Keratinocyte (primary cell): ENCODE measurements at regions not wholly inside any gene's neighbourhood (a gene's known extent, or its start where the extent isn't known, plus 50 kb on each side); places are given as distances from the start of the nearest gene placed in this dataset.

Experiments used
- DNase-seq: peaks from one replicate; pipeline ENCODE4 v3.0.0-alpha.2; 2011; ENCODE audit warnings: low read depth, missing footprints, low spot score
- FAIRE-seq: peaks from 2 replicates; lab custom pipeline; 2011; peaks lifted over from hg19 to GRCh38; lab: Jason Lieb, UNC
- H2AFZ ChIP-seq: 2 replicates; pipeline ENCODE4 v1.6.0; 2012; ENCODE audit warnings: low read length, control low read depth, inconsistent platforms; ENCODE audit not compliant: control insufficient read depth
- H3K27ac ChIP-seq: 2 replicates; pipeline ENCODE4 v1.5.1; 2011; ENCODE audit warnings: low read length; ENCODE audit not compliant: control insufficient read depth, insufficient read depth
- H3K27me3 ChIP-seq: 3 replicates; pipeline ENCODE4 v1.6.0; 2011; ENCODE audit warnings: low read length; ENCODE audit not compliant: control insufficient read depth, insufficient read depth; ENCODE audit errors: extremely low read depth
- H3K36me3 ChIP-seq, 2 experiments: 2 replicates in 1 of 2; 3 replicates in 1 of 2; pipeline ENCODE4 v1.5.1; 2011; ENCODE audit warnings: low read length in 2 of 2, mild to moderate bottlenecking in 1 of 2; ENCODE audit not compliant: control insufficient read depth in 2 of 2, insufficient read depth in 2 of 2; ENCODE audit errors: extremely low read depth in 1 of 2
- H3K4me1 ChIP-seq: 3 replicates; pipeline ENCODE4 v1.5.1; 2011; ENCODE audit warnings: low read length; ENCODE audit not compliant: control insufficient read depth, insufficient read depth; ENCODE audit errors: extremely low read depth
- H3K4me2 ChIP-seq: 3 replicates; pipeline ENCODE4 v1.6.0; 2011; ENCODE audit warnings: low read depth, low read length; ENCODE audit not compliant: control insufficient read depth, insufficient read depth; ENCODE audit errors: extremely low read depth
- H3K4me3 ChIP-seq, 3 experiments: fragments of 200-600 bp in 1 of 3; sonication (generic) in 1 of 3; 2 replicates in 2 of 3; 3 replicates in 1 of 3; pipeline ENCODE4 v1.5.1; 2011 to 2016; ENCODE audit warnings: low read length in 3 of 3, mild to moderate bottlenecking in 3 of 3, control low read depth in 2 of 3, inconsistent platforms in 1 of 3, low read depth in 1 of 3, mixed read lengths in 1 of 3, mixed run types in 1 of 3, moderate library complexity in 1 of 3; ENCODE audit not compliant: control insufficient read depth in 2 of 3, insufficient read depth in 2 of 3; ENCODE audit errors: extremely low read depth in 1 of 3
- H3K79me2 ChIP-seq: 2 replicates; pipeline ENCODE4 v1.6.0; 2012; ENCODE audit warnings: low read length; ENCODE audit not compliant: control insufficient read depth, insufficient read depth
- H3K9ac ChIP-seq: 3 replicates; pipeline ENCODE4 v1.6.0; 2011; ENCODE audit warnings: low read length; ENCODE audit not compliant: control insufficient read depth, insufficient read depth; ENCODE audit errors: extremely low read depth
- H3K9me1 ChIP-seq: 3 replicates; pipeline ENCODE4 v1.6.0; 2011; ENCODE audit warnings: low read length; ENCODE audit not compliant: control insufficient read depth, insufficient read depth; ENCODE audit errors: extremely low read depth
- H3K9me3 ChIP-seq: 2 replicates; pipeline ENCODE4 v1.5.1; 2012; ENCODE audit warnings: low read depth, low read length; ENCODE audit not compliant: control insufficient read depth
- H4K20me1 ChIP-seq: 3 replicates; pipeline ENCODE4 v1.6.0; 2011; ENCODE audit warnings: low read length; ENCODE audit not compliant: control insufficient read depth, insufficient read depth; ENCODE audit errors: extremely low read depth
- EZH2 ChIP-seq: IDR thresholded peaks from one replicate; pipeline ENCODE4 v1.6.1; 2012; ENCODE audit warnings: inconsistent platforms, mild to moderate bottlenecking, low read length, moderate library complexity
- dilution Hi-C: fragments of 300-500 bp; cut with MboI; formaldehyde crosslinking; loops from one replicate; pipeline ENCODE4 v1.7.0; 2020; ENCODE audit warnings: low sequenced_read_pairs; ENCODE audit not compliant: extremely low pct_ligation_motif_present
- TF ChIP-seq, protein P1 (sequence below), 3 experiments: IDR thresholded peaks in 1 of 3; conservative IDR thresholded peaks in 1 of 3; optimal IDR thresholded peaks in 1 of 3; 2 replicates in 2 of 3; 3 replicates in 1 of 3; pipeline versions ENCODE3 to v1.5.1; 2011; ENCODE audit warnings: low read length in 3 of 3, mild to moderate bottlenecking in 3 of 3, moderate library complexity in 2 of 3, control low read depth in 1 of 3, inconsistent platforms in 1 of 3; ENCODE audit not compliant: insufficient read depth in 2 of 3; ENCODE audit errors: extremely low read depth in 1 of 3

DNA sequence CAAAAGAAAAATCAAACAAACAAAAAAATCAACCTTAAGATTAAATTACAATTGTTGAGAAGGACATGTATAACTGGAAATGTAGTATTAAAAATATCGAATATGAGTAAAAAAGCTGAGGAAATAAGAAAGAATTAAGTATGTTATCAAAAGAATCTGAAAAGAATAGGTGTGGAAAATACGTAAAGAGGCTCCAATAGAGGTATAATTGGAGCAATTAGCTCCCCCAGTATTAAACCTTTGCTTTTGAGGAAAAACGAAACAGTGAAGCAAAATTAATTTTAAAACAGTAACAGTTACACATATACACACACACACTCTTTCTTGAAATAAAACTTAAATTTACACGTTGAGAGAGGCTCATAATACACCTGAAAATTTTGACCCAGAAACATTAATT lies 578.7 kb upstream of the ADAMTS16 start:
- Histone ChIP-seq H3K9ac (no peak overlapping the region), H3K36me3 (no peaks in the 10 kb centered on the region), H4K20me1 (no peaks in the 10 kb centered on the region), H3K27ac (no peak overlapping the region), H3K9me1 (no peaks in the 10 kb centered on the region), H3K4me3 (no peak overlapping the region), H3K79me2 (no peaks in the 10 kb centered on the region), H3K9me3 (no peaks in the 10 kb centered on the region), H2AFZ (no peak overlapping the region), H3K27me3 (no peaks in the 10 kb centered on the region), H3K4me2 (no peak overlapping the region), H3K4me1 (no peaks in the 10 kb centered on the region)
- dilution Hi-C loops, result no loop called here
- FAIRE-seq, result no peak
- TF ChIP-seq, protein P1, sequence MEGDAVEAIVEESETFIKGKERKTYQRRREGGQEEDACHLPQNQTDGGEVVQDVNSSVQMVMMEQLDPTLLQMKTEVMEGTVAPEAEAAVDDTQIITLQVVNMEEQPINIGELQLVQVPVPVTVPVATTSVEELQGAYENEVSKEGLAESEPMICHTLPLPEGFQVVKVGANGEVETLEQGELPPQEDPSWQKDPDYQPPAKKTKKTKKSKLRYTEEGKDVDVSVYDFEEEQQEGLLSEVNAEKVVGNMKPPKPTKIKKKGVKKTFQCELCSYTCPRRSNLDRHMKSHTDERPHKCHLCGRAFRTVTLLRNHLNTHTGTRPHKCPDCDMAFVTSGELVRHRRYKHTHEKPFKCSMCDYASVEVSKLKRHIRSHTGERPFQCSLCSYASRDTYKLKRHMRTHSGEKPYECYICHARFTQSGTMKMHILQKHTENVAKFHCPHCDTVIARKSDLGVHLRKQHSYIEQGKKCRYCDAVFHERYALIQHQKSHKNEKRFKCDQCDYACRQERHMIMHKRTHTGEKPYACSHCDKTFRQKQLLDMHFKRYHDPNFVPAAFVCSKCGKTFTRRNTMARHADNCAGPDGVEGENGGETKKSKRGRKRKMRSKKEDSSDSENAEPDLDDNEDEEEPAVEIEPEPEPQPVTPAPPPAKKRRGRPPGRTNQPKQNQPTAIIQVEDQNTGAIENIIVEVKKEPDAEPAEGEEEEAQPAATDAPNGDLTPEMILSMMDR (optimal IDR thresholded peaks at IDR 0.05 in 1 of 3, IDR thresholded peaks at IDR 0.05 in 1 of 3, conservative IDR thresholded peaks at IDR 0.05 in 1 of 3; ENCODE audit: extremely low read depth in 1 of 3, insufficient read depth in 2 of 3, low read length in 3 of 3), result no peak
- no peak for TF ChIP-seq EZH2
- DNase-seq, result no peak

DNA sequence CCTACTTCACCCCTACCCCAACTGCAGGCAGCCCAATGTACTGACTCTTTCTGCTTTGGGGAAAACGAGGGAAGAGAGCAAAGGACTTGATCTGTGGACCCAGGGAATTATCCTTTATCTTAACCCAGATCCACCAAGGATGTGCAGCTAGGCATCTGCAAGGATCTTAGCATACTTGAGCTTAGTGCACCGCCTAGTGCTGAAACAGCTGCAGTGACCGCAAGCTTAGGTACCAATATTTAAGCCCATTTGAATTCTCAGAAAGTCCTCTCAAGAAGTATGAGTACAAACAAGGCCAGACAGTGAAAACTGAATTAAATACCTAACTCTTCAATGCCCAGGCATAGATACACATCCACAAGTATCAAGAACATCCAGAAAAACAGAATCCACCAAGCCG lies 576.7 kb upstream of the ADAMTS16 start:
- Histone ChIP-seq H3K4me2 (no peak overlapping the region), H3K27ac (no peak overlapping the region), H3K9me1 (no peaks in the 10 kb centered on the region), H2AFZ (no peak overlapping the region), H3K4me3 (no peak overlapping the region), H4K20me1 (no peaks in the 10 kb centered on the region), H3K79me2 (no peaks in the 10 kb centered on the region), H3K27me3 (no peaks in the 10 kb centered on the region), H3K9me3 (no peaks in the 10 kb centered on the region), H3K4me1 (no peaks in the 10 kb centered on the region), H3K36me3 (no peaks in the 10 kb centered on the region), H3K9ac (no peak overlapping the region)
- dilution Hi-C loops, result no loop called here
- TF ChIP-seq EZH2, result no peak
- TF ChIP-seq, protein P1 (optimal IDR thresholded peaks at IDR 0.05 in 1 of 3, IDR thresholded peaks at IDR 0.05 in 1 of 3, conservative IDR thresholded peaks at IDR 0.05 in 1 of 3; ENCODE audit: extremely low read depth in 1 of 3, insufficient read depth in 2 of 3, low read length in 3 of 3), result peak; percentile 40 to 72 (median 58)
- no peak for DNase-seq
- no peak for FAIRE-seq
